ENCODE measurements at regions not wholly inside any gene's neighbourhood (a gene's known extent, or its start where the extent isn't known, plus 50 kb on each side); places are given as distances from the start of the nearest gene placed in this dataset.

DNA sequence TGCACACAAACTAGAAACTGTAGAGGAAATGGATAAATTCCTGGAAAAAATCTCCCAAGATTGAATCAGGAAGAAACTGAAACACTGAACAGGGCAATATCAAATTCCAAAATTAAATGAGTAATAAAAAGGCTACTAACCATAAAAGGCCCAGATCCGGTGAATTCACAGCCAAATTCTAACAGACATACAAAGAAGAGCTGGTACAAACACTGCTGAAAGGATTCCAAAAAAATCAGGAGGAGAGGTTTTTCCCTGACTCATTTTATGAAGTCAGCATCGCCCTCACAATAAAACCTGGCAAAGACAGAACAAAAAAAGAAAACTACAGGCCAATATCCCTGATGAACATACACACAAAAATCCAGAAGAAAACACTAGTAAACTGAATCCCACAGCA lies 462.4 kb upstream of the THBS1 start:
- DNase-seq (ENCODE audit: low read depth), result peak; percentile 96
- TF ChIP-seq, protein P1, sequence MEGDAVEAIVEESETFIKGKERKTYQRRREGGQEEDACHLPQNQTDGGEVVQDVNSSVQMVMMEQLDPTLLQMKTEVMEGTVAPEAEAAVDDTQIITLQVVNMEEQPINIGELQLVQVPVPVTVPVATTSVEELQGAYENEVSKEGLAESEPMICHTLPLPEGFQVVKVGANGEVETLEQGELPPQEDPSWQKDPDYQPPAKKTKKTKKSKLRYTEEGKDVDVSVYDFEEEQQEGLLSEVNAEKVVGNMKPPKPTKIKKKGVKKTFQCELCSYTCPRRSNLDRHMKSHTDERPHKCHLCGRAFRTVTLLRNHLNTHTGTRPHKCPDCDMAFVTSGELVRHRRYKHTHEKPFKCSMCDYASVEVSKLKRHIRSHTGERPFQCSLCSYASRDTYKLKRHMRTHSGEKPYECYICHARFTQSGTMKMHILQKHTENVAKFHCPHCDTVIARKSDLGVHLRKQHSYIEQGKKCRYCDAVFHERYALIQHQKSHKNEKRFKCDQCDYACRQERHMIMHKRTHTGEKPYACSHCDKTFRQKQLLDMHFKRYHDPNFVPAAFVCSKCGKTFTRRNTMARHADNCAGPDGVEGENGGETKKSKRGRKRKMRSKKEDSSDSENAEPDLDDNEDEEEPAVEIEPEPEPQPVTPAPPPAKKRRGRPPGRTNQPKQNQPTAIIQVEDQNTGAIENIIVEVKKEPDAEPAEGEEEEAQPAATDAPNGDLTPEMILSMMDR (conservative IDR thresholded peaks at IDR 0.05; ENCODE audit: control insufficient read depth, insufficient read depth, low read depth, low read length), result no peak
- H3K4me3 ChIP-seq (ENCODE audit: control insufficient read depth, low read depth, low read length), result no peak overlapping the region

DNA sequence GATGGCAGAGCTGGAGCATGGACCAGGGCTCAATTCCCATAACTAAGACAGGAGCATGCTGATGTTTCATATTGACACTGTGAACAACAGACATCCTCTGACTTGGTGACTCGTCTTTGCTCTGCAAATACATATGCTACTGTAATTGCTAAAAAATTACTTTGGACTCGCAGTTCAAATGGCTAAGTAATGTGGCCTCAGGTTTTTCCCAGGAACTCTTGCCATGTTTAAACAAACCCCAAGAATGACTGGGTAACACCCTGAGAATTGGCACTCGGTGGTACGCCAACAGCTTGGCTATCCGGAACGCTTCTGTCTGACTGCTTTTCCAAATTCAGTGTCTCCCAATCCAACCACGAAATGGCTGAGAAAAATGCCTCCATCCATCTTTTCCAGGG lies 456.7 kb upstream of the THBS1 start:
- peak; percentile 61 for DNase-seq (ENCODE audit: low read depth)
- no peak overlapping the region for H3K4me3 ChIP-seq (ENCODE audit: control insufficient read depth, low read depth, low read length)
- TF ChIP-seq, protein P1 (conservative IDR thresholded peaks at IDR 0.05; ENCODE audit: control insufficient read depth, insufficient read depth, low read depth, low read length), result no peak

DNA sequence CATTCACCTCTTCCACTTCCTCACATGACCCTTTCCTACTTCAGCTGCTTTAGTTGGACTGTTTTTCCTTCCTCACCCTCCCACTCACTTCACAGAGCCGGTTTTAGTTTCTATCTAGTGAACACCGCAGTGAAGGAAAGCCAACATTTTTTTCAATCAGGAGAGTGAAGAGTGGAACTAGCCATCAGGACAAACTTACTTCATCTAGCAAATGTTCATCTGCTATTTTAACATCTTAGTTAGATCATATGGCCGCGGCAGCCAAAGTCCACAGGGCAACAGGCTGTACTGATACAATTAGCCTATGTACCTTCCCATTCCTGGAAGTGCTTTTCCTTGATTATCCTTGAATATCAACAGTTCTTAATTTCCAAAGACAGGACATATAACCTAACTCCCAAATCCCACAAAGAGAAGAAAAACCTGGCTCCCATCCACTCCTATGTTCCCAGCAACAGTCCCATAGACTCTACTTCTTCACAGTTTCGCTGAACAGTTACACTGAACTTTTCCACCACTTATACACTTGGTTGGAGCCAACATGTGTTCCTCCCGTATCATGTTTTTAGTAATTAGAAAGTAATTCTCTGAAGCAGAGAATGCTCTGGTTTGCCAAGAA lies 456.2 kb upstream of the THBS1 start:
- peak; percentile 75 for DNase-seq (ENCODE audit: low read depth)
- no peak overlapping the region for H3K4me3 ChIP-seq (ENCODE audit: control insufficient read depth, low read depth, low read length)
- TF ChIP-seq, protein P1 (conservative IDR thresholded peaks at IDR 0.05; ENCODE audit: control insufficient read depth, insufficient read depth, low read depth, low read length), result no peak

DNA sequence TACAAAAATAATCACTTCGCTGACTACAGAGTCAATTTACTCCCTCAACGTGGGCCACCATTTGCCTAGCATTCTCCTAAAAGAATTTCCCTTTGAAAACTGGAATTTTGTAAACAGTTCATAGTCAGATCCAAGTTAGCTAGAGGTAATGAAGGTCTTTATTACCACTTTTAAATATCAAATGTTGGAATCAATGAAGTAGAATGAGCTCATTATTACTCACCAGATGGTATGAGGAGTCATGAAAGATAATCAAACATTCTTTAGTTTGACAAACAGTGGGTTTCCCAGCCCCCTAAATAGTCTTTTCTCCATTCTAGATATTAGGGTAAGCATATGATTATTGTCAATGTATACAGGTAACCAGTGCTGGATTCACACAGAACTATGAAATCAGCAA lies 455.7 kb upstream of the THBS1 start:
- TF ChIP-seq, protein P1 (conservative IDR thresholded peaks at IDR 0.05; ENCODE audit: control insufficient read depth, insufficient read depth, low read depth, low read length), result no peak
- peak; percentile 47 for DNase-seq (ENCODE audit: low read depth)
- no peak overlapping the region for H3K4me3 ChIP-seq (ENCODE audit: control insufficient read depth, low read depth, low read length)

DNA sequence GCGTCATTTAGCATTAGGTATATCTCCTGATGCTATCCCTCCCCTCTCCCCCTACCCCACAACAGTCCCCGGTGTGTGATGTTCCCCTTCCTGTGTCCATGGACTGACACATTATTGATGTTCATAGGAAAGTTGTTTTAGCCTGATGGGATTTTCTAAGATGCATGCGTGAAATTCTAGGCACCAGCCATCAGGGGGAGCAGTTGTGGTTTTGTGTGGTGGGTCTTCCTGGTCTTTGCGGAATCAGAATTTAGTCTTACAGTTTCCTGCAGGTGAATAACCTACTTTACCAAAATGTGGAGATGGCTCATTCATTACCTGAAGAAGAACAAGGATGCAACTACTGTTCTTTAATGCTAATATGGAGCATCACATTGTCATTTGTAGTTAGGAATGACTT lies 455.0 kb upstream of the THBS1 start:
- TF ChIP-seq, protein P1 (conservative IDR thresholded peaks at IDR 0.05; ENCODE audit: control insufficient read depth, insufficient read depth, low read depth, low read length), result peak; percentile 67
- H3K4me3 ChIP-seq (ENCODE audit: control insufficient read depth, low read depth, low read length), result no peak overlapping the region
- peak; percentile 67 for DNase-seq (ENCODE audit: low read depth)

DNA sequence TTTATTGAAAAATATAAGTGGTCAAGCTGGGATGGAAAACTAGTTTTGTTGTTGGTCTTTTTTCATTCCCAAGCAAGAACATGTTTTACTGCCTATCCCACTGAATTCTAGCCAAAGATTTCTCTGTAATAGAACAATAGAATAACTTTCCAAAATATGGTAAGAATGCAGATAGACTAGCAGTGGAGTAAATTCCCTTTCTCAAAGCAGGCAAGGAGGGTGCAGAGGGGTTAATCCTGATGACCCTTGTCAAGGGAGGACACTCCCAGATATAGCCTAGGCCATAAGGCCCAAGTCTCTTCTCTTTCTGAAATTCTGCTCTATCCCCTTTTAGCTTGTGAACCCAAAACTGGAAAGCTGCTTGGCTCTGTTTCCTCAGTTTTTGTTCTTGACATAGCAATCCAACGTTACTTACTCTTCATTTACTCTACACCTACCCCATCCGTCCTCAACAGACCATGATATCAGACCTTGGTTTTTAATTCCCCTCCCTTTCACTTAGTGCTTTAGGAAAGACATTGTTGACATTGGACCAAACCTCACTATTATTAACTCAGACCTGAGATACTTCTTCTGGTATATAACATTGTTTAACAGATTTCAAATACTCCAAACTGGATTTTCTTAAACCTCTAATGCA lies 453.6 kb upstream of the THBS1 start:
- no peak overlapping the region for H3K4me3 ChIP-seq (ENCODE audit: control insufficient read depth, low read depth, low read length)
- peak; percentile 29 for DNase-seq (ENCODE audit: low read depth)
- TF ChIP-seq, protein P1 (conservative IDR thresholded peaks at IDR 0.05; ENCODE audit: control insufficient read depth, insufficient read depth, low read depth, low read length), result no peak
